Trophoblast cell (in vitro differentiated cells and primary cell): ENCODE measurements at regions not wholly inside any gene's neighbourhood (a gene's known extent, or its start where the extent isn't known, plus 50 kb on each side); places are given as distances from the start of the nearest gene placed in this dataset.

ENCODE experiments used
- DNase-seq, 2 donors: peaks; one replicate each; pipeline ENCODE4 v3.0.0-alpha.2; 2016
- H2AFZ ChIP-seq: 2 replicates; pipeline ENCODE4 v1.6.1; 2013; ENCODE audit warnings: low read length, moderate library complexity, mild to moderate bottlenecking; ENCODE audit not compliant: insufficient read depth, poor library complexity
- H2AK5ac ChIP-seq: 2 replicates; pipeline ENCODE4 v1.6.1; 2013; ENCODE audit warnings: mild to moderate bottlenecking, low read length
- H2BK120ac ChIP-seq: 2 replicates; pipeline ENCODE4 v1.6.1; 2013; ENCODE audit warnings: low read length, mild to moderate bottlenecking, moderate library complexity; ENCODE audit not compliant: insufficient read depth, poor library complexity
- H2BK12ac ChIP-seq: 2 replicates; pipeline ENCODE4 v1.6.1; 2013; ENCODE audit warnings: mild to moderate bottlenecking, low read length, moderate library complexity
- H2BK5ac ChIP-seq: 2 replicates; pipeline ENCODE4 v1.6.1; 2013; ENCODE audit warnings: low read length, low read depth, moderate library complexity, mild to moderate bottlenecking; ENCODE audit not compliant: poor library complexity
- H3K14ac ChIP-seq: 2 replicates; pipeline ENCODE4 v1.6.1; 2013; ENCODE audit warnings: mild to moderate bottlenecking, low read length
- H3K18ac ChIP-seq: 2 replicates; pipeline ENCODE4 v1.6.1; 2013; ENCODE audit warnings: mild to moderate bottlenecking, low read length
- H3K23ac ChIP-seq: 2 replicates; pipeline ENCODE4 v1.6.1; 2013; ENCODE audit warnings: low read length
- H3K27ac ChIP-seq: 2 replicates; pipeline ENCODE4 v1.5.1; 2013; ENCODE audit warnings: low read depth, mild to moderate bottlenecking, inconsistent platforms, low read length, moderate library complexity
- H3K27me3 ChIP-seq: 2 replicates; pipeline ENCODE4 v1.6.1; 2013; ENCODE audit warnings: inconsistent platforms, mild to moderate bottlenecking, low read length, moderate library complexity; ENCODE audit not compliant: insufficient read depth
- H3K36me3 ChIP-seq, 2 experiments: 1 replicate in 1 of 2; 2 replicates in 1 of 2; pipeline ENCODE4 v1.6.1; 2013; ENCODE audit warnings: low read length in 2 of 2, mild to moderate bottlenecking in 2 of 2, moderate library complexity in 1 of 2; ENCODE audit not compliant: insufficient read depth in 2 of 2, control insufficient read depth in 1 of 2
- H3K4ac ChIP-seq: 2 replicates; pipeline ENCODE4 v1.6.1; 2013; ENCODE audit warnings: low read depth, mild to moderate bottlenecking, low read length, moderate library complexity
- H3K4me1 ChIP-seq, 2 experiments: 1 replicate in 1 of 2; 2 replicates in 1 of 2; pipeline ENCODE4 v1.6.1; 2013; ENCODE audit warnings: low read length in 2 of 2, mild to moderate bottlenecking in 2 of 2, moderate library complexity in 1 of 2; ENCODE audit not compliant: insufficient read depth in 2 of 2, control insufficient read depth in 1 of 2
- H3K4me2 ChIP-seq: 2 replicates; pipeline ENCODE4 v1.6.1; 2013; ENCODE audit warnings: inconsistent platforms, mild to moderate bottlenecking, low read length, moderate library complexity
- H3K4me3 ChIP-seq: 2 replicates; pipeline ENCODE4 v1.5.1; 2013; ENCODE audit warnings: mild to moderate bottlenecking, low read depth, low read length, inconsistent platforms
- H3K79me1 ChIP-seq: one replicate; pipeline ENCODE4 v1.6.1; 2013; ENCODE audit warnings: low read length
- H3K79me2 ChIP-seq: 2 replicates; pipeline ENCODE4 v1.6.1; 2013; ENCODE audit warnings: low read length, mild to moderate bottlenecking; ENCODE audit not compliant: control insufficient read depth, insufficient read depth, poor library complexity
- H3K9ac ChIP-seq: 2 replicates; pipeline ENCODE4 v1.6.1; 2013; ENCODE audit warnings: mild to moderate bottlenecking, low read length
- H3K9me3 ChIP-seq: 2 replicates; pipeline ENCODE4 v1.6.1; 2013; ENCODE audit warnings: low read depth, mild to moderate bottlenecking, control low read depth, inconsistent platforms, low read length; ENCODE audit not compliant: insufficient read depth
- H4K12ac ChIP-seq: 2 replicates; pipeline ENCODE4 v1.6.1; 2013; ENCODE audit warnings: low read depth, mild to moderate bottlenecking, low read length, moderate library complexity
- H4K8ac ChIP-seq: 2 replicates; pipeline ENCODE4 v1.6.1; 2013; ENCODE audit warnings: low read depth, mild to moderate bottlenecking, low read length, moderate library complexity
- H4K91ac ChIP-seq: one replicate; pipeline ENCODE4 v1.6.1; 2013; ENCODE audit warnings: low read depth, mild to moderate bottlenecking, low read length, moderate library complexity
- WGBS: extraction: QIAGEN DNeasy Blood & Tissue Kit; methylation state at CpG from one replicate; pipeline ENCODE4 v1.1.7; 2013; ENCODE audit warnings: missing lambda C conversion rate; ENCODE audit not compliant: insufficient read length, insufficient coverage; ENCODE audit errors: extremely low coverage; 5-methylcytosine and 5-hydroxymethylcytosine counted together

DNA sequence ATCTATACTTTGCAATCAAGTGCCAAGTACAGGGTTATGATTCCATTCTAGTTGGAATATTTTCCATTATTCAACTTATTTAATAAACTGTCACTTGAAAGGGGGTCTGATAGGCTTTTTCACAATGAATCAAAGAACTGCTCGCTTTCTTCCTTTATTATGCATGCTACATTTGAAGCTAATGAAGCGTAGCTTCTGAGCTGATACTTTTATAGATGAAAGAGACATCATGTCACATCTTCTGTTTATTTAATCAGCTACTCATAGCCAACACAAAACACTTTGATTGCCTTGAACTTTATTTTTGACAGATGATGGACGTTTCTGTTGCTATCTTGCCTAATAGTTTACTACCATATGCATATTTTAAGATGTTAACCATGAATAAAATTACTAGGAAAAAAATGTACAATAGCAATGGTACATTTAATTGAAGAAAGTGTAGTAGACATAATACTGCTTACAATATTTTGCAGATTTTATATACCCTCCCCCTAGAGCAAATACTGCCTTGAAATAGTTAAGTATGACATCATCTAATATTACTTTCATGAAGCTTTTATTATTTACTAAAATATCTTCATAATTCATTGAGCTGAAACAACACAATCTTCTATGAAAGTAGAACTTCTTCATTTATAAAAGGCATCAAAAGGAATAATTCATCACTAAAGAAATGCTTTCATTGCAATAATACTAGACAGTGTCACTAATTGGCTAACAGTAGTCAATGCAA lies 529.3 kb upstream of the TYRP1 start:
- no peaks in the 10 kb centered on the region for H3K79me1 ChIP-seq
- H3K79me2 ChIP-seq, result no peaks in the 10 kb centered on the region
- no peak overlapping the region for H3K4ac ChIP-seq
- no peaks in the 10 kb centered on the region for H3K36me3 ChIP-seq
- H2AK5ac ChIP-seq, result no peak overlapping the region
- H3K4me2 ChIP-seq, result no peak overlapping the region
- no peak overlapping the region for H3K18ac ChIP-seq
- no peaks in the 10 kb centered on the region for H3K27me3 ChIP-seq
- no peak overlapping the region for H3K4me3 ChIP-seq
- no peak overlapping the region for H2AFZ ChIP-seq
- H3K27ac ChIP-seq, result no peak overlapping the region
- no peak overlapping the region for H4K8ac ChIP-seq
- DNase-seq, result no peak
- H3K9me3 ChIP-seq, result no peaks in the 10 kb centered on the region
- WGBS, result no CpG with 5 or more reads among the region's 3 CpGs
- no peak overlapping the region for H4K91ac ChIP-seq
- no peak overlapping the region for H2BK120ac ChIP-seq
- no peak overlapping the region for H3K23ac ChIP-seq
- no peak overlapping the region for H3K14ac ChIP-seq
- H3K9ac ChIP-seq, result no peak overlapping the region
- no peak overlapping the region for H4K12ac ChIP-seq
- H2BK12ac ChIP-seq, result no peak overlapping the region
- no peak overlapping the region for H2BK5ac ChIP-seq
- no peaks in the 10 kb centered on the region for H3K4me1 ChIP-seq

DNA sequence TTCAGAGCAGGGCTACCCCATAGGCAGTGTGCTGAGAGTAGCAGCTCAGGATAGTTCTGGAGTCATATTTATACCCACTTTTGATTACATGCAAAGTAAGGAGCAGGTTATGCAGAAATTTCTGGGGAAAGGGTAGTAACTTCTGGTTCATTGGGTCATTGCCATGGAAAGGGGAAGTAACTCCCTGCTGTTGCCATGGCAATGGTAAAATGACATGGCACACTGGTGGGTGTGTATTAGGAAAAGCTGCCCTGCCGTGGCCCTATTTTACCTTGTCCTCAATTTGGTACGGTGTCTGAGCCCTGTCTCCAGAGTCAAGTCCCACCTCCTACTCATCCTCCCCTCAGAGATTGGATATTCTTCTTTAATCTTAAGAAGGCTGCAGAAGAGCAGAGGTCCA lies 526.7 kb upstream of the TYRP1 start:
- Histone ChIP-seq H3K4me2 (no peak overlapping the region), H3K23ac (no peak overlapping the region), H2BK5ac (no peak overlapping the region), H2AK5ac (no peak overlapping the region), H3K36me3 (no peaks in the 10 kb centered on the region), H3K79me2 (no peaks in the 10 kb centered on the region), H3K9me3 (no peaks in the 10 kb centered on the region), H3K9ac (no peak overlapping the region), H3K27ac (no peak overlapping the region), H4K12ac (no peak overlapping the region), H4K8ac (no peak overlapping the region), H3K4me1 (no peaks in the 10 kb centered on the region), H3K4me3 (no peak overlapping the region), H2BK120ac (no peak overlapping the region), H4K91ac (no peak overlapping the region), H3K27me3 (no peaks in the 10 kb centered on the region), H3K18ac (no peak overlapping the region), H3K14ac (no peak overlapping the region), H2BK12ac (no peak overlapping the region), H2AFZ (no peak overlapping the region), H3K79me1 (no peaks in the 10 kb centered on the region), H3K4ac (no peak overlapping the region)
- DNase-seq, result no peak
- WGBS, result no CpG with 5 or more reads among the region's 2 CpGs

DNA sequence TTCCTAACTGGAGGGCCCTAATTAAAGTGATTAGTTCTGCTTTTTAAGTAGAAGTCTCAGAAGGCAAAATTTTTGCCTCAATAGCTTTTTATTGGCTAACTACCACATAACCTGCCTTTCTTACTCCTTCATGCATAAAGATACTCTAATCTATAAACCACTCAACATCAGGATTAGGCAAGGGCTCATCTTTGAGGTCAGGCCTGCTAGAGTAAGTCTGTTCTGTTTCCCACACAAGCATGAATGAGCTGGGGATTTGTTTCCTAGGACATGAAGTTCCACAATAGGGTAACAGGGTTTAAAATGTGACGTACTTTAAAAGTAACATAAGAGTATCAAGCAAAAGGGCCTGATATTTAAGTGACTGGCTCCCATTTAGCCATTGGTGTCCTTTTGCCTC lies 522.7 kb upstream of the TYRP1 start:
- Histone ChIP-seq H3K36me3 (no peaks in the 10 kb centered on the region), H3K4ac (no peak overlapping the region), H2AFZ (no peak overlapping the region), H2BK12ac (no peak overlapping the region), H2BK5ac (no peak overlapping the region), H2BK120ac (no peak overlapping the region), H2AK5ac (no peak overlapping the region), H3K23ac (no peak overlapping the region), H3K4me1 (no peaks in the 10 kb centered on the region), H3K9ac (no peak overlapping the region), H3K4me3 (no peak overlapping the region), H3K18ac (no peak overlapping the region), H3K27ac (no peak overlapping the region), H3K79me1 (no peaks in the 10 kb centered on the region), H3K79me2 (no peaks in the 10 kb centered on the region), H4K91ac (no peak overlapping the region), H4K8ac (no peak overlapping the region), H3K14ac (no peak overlapping the region), H3K27me3 (no peaks in the 10 kb centered on the region), H3K9me3 (no peaks in the 10 kb centered on the region), H4K12ac (no peak overlapping the region), H3K4me2 (no peak overlapping the region)
- no CpG with 5 or more reads among the region's 1 CpG for WGBS
- DNase-seq, result no peak

DNA sequence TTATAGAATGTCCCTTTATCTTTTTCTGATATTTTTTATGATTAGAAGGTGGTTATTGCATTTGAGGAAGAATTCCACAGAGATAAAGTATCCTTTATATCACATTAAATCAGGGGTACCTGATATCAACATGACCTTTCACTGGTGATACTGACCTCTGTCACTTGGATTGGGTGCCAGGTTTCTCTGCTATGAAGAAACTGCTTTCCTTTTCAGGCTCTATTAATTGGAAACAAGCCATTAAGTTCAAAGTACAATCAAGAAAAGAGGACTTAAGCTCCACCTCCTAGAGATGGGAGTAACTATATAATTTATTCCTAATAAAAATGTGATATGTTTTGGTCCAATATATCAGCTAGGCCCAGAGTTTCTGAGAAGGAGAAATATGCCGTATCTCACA lies 514.6 kb upstream of the TYRP1 start:
- WGBS, result no CpG with 5 or more reads among the region's 1 CpG

More for the DNA sequence above, 514.6 kb upstream of the TYRP1 start:
- H4K8ac ChIP-seq, result no peak overlapping the region
- no peaks in the 10 kb centered on the region for H3K4me1 ChIP-seq
- H3K27me3 ChIP-seq, result no peaks in the 10 kb centered on the region
- no peaks in the 10 kb centered on the region for H3K9me3 ChIP-seq
- H3K18ac ChIP-seq, result no peak overlapping the region
- H3K9ac ChIP-seq, result no peak overlapping the region
- no peak overlapping the region for H2BK5ac ChIP-seq
- H3K4ac ChIP-seq, result no peak overlapping the region
- no peak overlapping the region for H3K27ac ChIP-seq
- no peak overlapping the region for H3K14ac ChIP-seq
- no peak overlapping the region for H4K91ac ChIP-seq
- no peak overlapping the region for H3K4me3 ChIP-seq
- no peak overlapping the region for H3K4me2 ChIP-seq
- no peak for DNase-seq
- H3K79me1 ChIP-seq, result no peaks in the 10 kb centered on the region
- no peak overlapping the region for H3K23ac ChIP-seq
- H2BK120ac ChIP-seq, result no peak overlapping the region
- H3K79me2 ChIP-seq, result no peaks in the 10 kb centered on the region
- no peak overlapping the region for H2BK12ac ChIP-seq
- no peaks in the 10 kb centered on the region for H3K36me3 ChIP-seq
- no peak overlapping the region for H4K12ac ChIP-seq
- H2AFZ ChIP-seq, result no peak overlapping the region
- no peak overlapping the region for H2AK5ac ChIP-seq
